ENCODE measurements at regions not wholly inside any gene's neighbourhood (a gene's known extent, or its start where the extent isn't known, plus 50 kb on each side); places are given as distances from the start of the nearest gene placed in this dataset.
A peak's percentile ranks its signal among the peaks of the same experiment; 100 is the strongest.
"Not testable (repeated sequence)": the region's sequence is repeated elsewhere in the genome, so short reads cannot be mapped to it uniquely, and the experiment has no call there.

GRCh38 chr6:27143474-27144026, 104.0 kb upstream of the PRSS16 start:
- H3K4me3 ChIP-seq (ENCODE audit: low read depth, low read length), result peak overlapping the region; percentile 32
- no peaks in the 10 kb centered on the region for H3K9me3 Mint-ChIP-seq
- H3K4me3 Mint-ChIP-seq, result peak overlapping the region; percentile 62 to 92 (median 78)
- no peaks in the 10 kb centered on the region for H3K9me3 ChIP-seq (ENCODE audit: control insufficient read depth in 2 of 2, low read length in 2 of 2)
- peaks cover 48% of the 10 kb centered on the region for H3K4me1 ChIP-seq (ENCODE audit: control insufficient read depth, insufficient read depth, low read length, poor library complexity, severe bottlenecking)
- H3K27me3 Mint-ChIP-seq, result no peaks in the 10 kb centered on the region
- no peaks in the 10 kb centered on the region for H3K36me3 Mint-ChIP-seq
- ATAC-seq (ENCODE audit: low read depth in 2 of 2), result no peak
- peak overlapping the region in 2 of 3 donors; percentile 28 to 33 for H3K27ac Mint-ChIP-seq
- H3K27ac ChIP-seq (ENCODE audit: insufficient read depth, low read length, poor library complexity, severe bottlenecking), result peak overlapping the region; percentile 18
- H3K27me3 ChIP-seq (ENCODE audit: control insufficient read depth, insufficient read depth, low read length), result no peaks in the 10 kb centered on the region
- H3K36me3 ChIP-seq (ENCODE audit: control insufficient read depth, insufficient read depth, low read length), result no peaks in the 10 kb centered on the region
- DNase-seq, result no peak
- H3K4me1 Mint-ChIP-seq, result peaks cover 18 to 55% (median 40%) of the 10 kb centered on the region in 4 donors

- Mint-ChIP-seq H3K27ac (peak overlapping the region in 1 of 3 donors; percentile 32), H3K9me3 (no peaks in the 10 kb centered on the region), H3K4me3 (no peak overlapping the region), H3K4me1 (peaks cover 11 to 45% (median 32%) of the 10 kb centered on the region in 4 donors), H3K36me3 (no peaks in the 10 kb centered on the region), H3K27me3 (no peaks in the 10 kb centered on the region)
- H3K4me1 ChIP-seq (ENCODE audit: control insufficient read depth, insufficient read depth, low read length, poor library complexity, severe bottlenecking), result peaks cover 41% of the 10 kb centered on the region
- H3K9me3 ChIP-seq (ENCODE audit: control insufficient read depth in 2 of 2, low read length in 2 of 2), result no peaks in the 10 kb centered on the region
- DNase-seq (no peak), ATAC-seq (ENCODE audit: low read depth in 2 of 2) (no peak)
- peak overlapping the region; percentile 97 for H3K4me3 ChIP-seq (ENCODE audit: low read depth, low read length)
- H3K27ac ChIP-seq (ENCODE audit: insufficient read depth, low read length, poor library complexity, severe bottlenecking), result peak overlapping the region; percentile 97
- H3K27me3 ChIP-seq (ENCODE audit: control insufficient read depth, insufficient read depth, low read length), result no peaks in the 10 kb centered on the region
- no peaks in the 10 kb centered on the region for H3K36me3 ChIP-seq (ENCODE audit: control insufficient read depth, insufficient read depth, low read length)
These were observed 102.8 kb upstream of the PRSS16 start for GRCh38 chr6:27144740-27145079.

GRCh38 chr6:27145731-27146455, 101.6 kb upstream of the PRSS16 start:
- Mint-ChIP-seq H3K27ac (no peak overlapping the region), H3K4me1 (peaks cover 10 to 35% (median 24%) of the 10 kb centered on the region in 4 donors), H3K36me3 (no peaks in the 10 kb centered on the region), H3K9me3 (no peaks in the 10 kb centered on the region), H3K27me3 (no peaks in the 10 kb centered on the region), H3K4me3 (no peak overlapping the region)
- H3K4me1 ChIP-seq (ENCODE audit: control insufficient read depth, insufficient read depth, low read length, poor library complexity, severe bottlenecking), result peaks cover 37% of the 10 kb centered on the region
- H3K27ac ChIP-seq (ENCODE audit: insufficient read depth, low read length, poor library complexity, severe bottlenecking), result peak overlapping the region; percentile 97
- peak; percentile 58 to 60 for ATAC-seq (ENCODE audit: low read depth in 2 of 2)
- no peaks in the 10 kb centered on the region for H3K27me3 ChIP-seq (ENCODE audit: control insufficient read depth, insufficient read depth, low read length)
- no peaks in the 10 kb centered on the region for H3K9me3 ChIP-seq (ENCODE audit: control insufficient read depth in 2 of 2, low read length in 2 of 2)
- H3K4me3 ChIP-seq (ENCODE audit: low read depth, low read length), result peak overlapping the region; percentile 97
- H3K36me3 ChIP-seq (ENCODE audit: control insufficient read depth, insufficient read depth, low read length), result no peaks in the 10 kb centered on the region
- DNase-seq, result peak; percentile 74 to 93 (median 84)

GRCh38 chr6:27146456-27146705, 101.1 kb upstream of the PRSS16 start:
- peak; percentile 38 to 43 for ATAC-seq (ENCODE audit: low read depth in 2 of 2)
- H3K4me1 Mint-ChIP-seq, result peaks cover 5 to 30% (median 19%) of the 10 kb centered on the region in 4 donors
- H3K27me3 Mint-ChIP-seq; H3K27ac Mint-ChIP-seq; DNase-seq; H3K4me3 Mint-ChIP-seq; H3K9me3 ChIP-seq (ENCODE audit: control insufficient read depth in 2 of 2, low read length in 2 of 2); H3K36me3 ChIP-seq (ENCODE audit: control insufficient read depth, insufficient read depth, low read length); H3K36me3 Mint-ChIP-seq; H3K9me3 Mint-ChIP-seq; H3K27me3 ChIP-seq (ENCODE audit: control insufficient read depth, insufficient read depth, low read length): not testable (repeated sequence)
- H3K27ac ChIP-seq (ENCODE audit: insufficient read depth, low read length, poor library complexity, severe bottlenecking), result peak overlapping the region; percentile 97
- peak overlapping the region; percentile 97 for H3K4me3 ChIP-seq (ENCODE audit: low read depth, low read length)
- H3K4me1 ChIP-seq (ENCODE audit: control insufficient read depth, insufficient read depth, low read length, poor library complexity, severe bottlenecking), result peaks cover 32% of the 10 kb centered on the region

- DNase-seq, result peak; percentile 73 to 98 (median 95)
- no peaks in the 10 kb centered on the region for H3K9me3 ChIP-seq (ENCODE audit: control insufficient read depth in 2 of 2, low read length in 2 of 2)
- ATAC-seq (ENCODE audit: low read depth in 2 of 2), result peak; percentile 88 to 89
- H3K4me3 Mint-ChIP-seq, result no peak overlapping the region
- H3K27me3 Mint-ChIP-seq, result no peaks in the 10 kb centered on the region
- peaks cover 0 to 25% (median 15%) of the 10 kb centered on the region in 4 donors for H3K4me1 Mint-ChIP-seq
- H3K4me1 ChIP-seq (ENCODE audit: control insufficient read depth, insufficient read depth, low read length, poor library complexity, severe bottlenecking), result peaks cover 27% of the 10 kb centered on the region
- peak overlapping the region; percentile 97 for H3K4me3 ChIP-seq (ENCODE audit: low read depth, low read length)
- H3K36me3 Mint-ChIP-seq, result no peaks in the 10 kb centered on the region
- H3K27ac ChIP-seq (ENCODE audit: insufficient read depth, low read length, poor library complexity, severe bottlenecking), result peak overlapping the region; percentile 97
- no peaks in the 10 kb centered on the region for H3K9me3 Mint-ChIP-seq
- H3K36me3 ChIP-seq (ENCODE audit: control insufficient read depth, insufficient read depth, low read length), result no peaks in the 10 kb centered on the region
- H3K27ac Mint-ChIP-seq, result no peak overlapping the region
- no peaks in the 10 kb centered on the region for H3K27me3 ChIP-seq (ENCODE audit: control insufficient read depth, insufficient read depth, low read length)
These were observed 100.6 kb upstream of the PRSS16 start for GRCh38 chr6:27146706-27147505.

GRCh38 chr6:27148404-27148795, 99.1 kb upstream of the PRSS16 start:
- Mint-ChIP-seq H3K9me3 (no peaks in the 10 kb centered on the region), H3K4me3 (peak overlapping the region; percentile 10 to 60 (median 29)), H3K36me3 (no peaks in the 10 kb centered on the region), H3K27me3 (no peaks in the 10 kb centered on the region), H3K4me1 (peaks cover 0 to 11% (median 8%) of the 10 kb centered on the region in 4 donors), H3K27ac (no peak overlapping the region)
- H3K4me3 ChIP-seq (ENCODE audit: low read depth, low read length), result no peak overlapping the region
- no peak for ATAC-seq (ENCODE audit: low read depth in 2 of 2)
- no peaks in the 10 kb centered on the region for H3K9me3 ChIP-seq (ENCODE audit: control insufficient read depth in 2 of 2, low read length in 2 of 2)
- peaks cover 21% of the 10 kb centered on the region for H3K4me1 ChIP-seq (ENCODE audit: control insufficient read depth, insufficient read depth, low read length, poor library complexity, severe bottlenecking)
- no peak overlapping the region for H3K27ac ChIP-seq (ENCODE audit: insufficient read depth, low read length, poor library complexity, severe bottlenecking)
- no peaks in the 10 kb centered on the region for H3K27me3 ChIP-seq (ENCODE audit: control insufficient read depth, insufficient read depth, low read length)
- no peak for DNase-seq
- no peaks in the 10 kb centered on the region for H3K36me3 ChIP-seq (ENCODE audit: control insufficient read depth, insufficient read depth, low read length)

- no peaks in the 10 kb centered on the region for H3K9me3 ChIP-seq (ENCODE audit: control insufficient read depth in 2 of 2, low read length in 2 of 2)
- H3K4me3 ChIP-seq (ENCODE audit: low read depth, low read length), result no peak overlapping the region
- Mint-ChIP-seq H3K4me3 (peak overlapping the region in 2 of 4 donors; percentile 16 to 42), H3K4me1 (peaks cover 0 to 8% (median 5%) of the 10 kb centered on the region in 4 donors), H3K27ac (no peak overlapping the region), H3K9me3 (no peaks in the 10 kb centered on the region), H3K27me3 (no peaks in the 10 kb centered on the region), H3K36me3 (no peaks in the 10 kb centered on the region)
- DNase-seq, result no peak
- no peaks in the 10 kb centered on the region for H3K27me3 ChIP-seq (ENCODE audit: control insufficient read depth, insufficient read depth, low read length)
- peaks cover 13% of the 10 kb centered on the region for H3K4me1 ChIP-seq (ENCODE audit: control insufficient read depth, insufficient read depth, low read length, poor library complexity, severe bottlenecking)
- ATAC-seq (ENCODE audit: low read depth in 2 of 2), result no peak
- H3K36me3 ChIP-seq (ENCODE audit: control insufficient read depth, insufficient read depth, low read length), result no peaks in the 10 kb centered on the region
- no peak overlapping the region for H3K27ac ChIP-seq (ENCODE audit: insufficient read depth, low read length, poor library complexity, severe bottlenecking)
These were observed 98.4 kb upstream of the PRSS16 start for GRCh38 chr6:27149150-27149549.

Measured in CD4-positive, CD25-positive, alpha-beta regulatory T cell (primary cell).